HFFc6 (cell line): ENCODE measurements at regions not wholly inside any gene's neighbourhood (a gene's known extent, or its start where the extent isn't known, plus 50 kb on each side); places are given as distances from the start of the nearest gene placed in this dataset.

Experiments used
- DNase-seq: peaks from one replicate; pipeline ENCODE4 v3.0.0-alpha.2; 2018
- H3K27ac Mint-ChIP-seq: 2 replicates; pipeline ENCODE4 v1.8.0; 2020; ENCODE audit warnings: mild to moderate bottlenecking, mixed read lengths
- H3K27me3 Mint-ChIP-seq: 2 replicates; pipeline ENCODE4 v1.8.0; 2021; ENCODE audit warnings: mild to moderate bottlenecking, moderate library complexity, mixed read lengths; ENCODE audit not compliant: insufficient read depth
- H3K36me3 Mint-ChIP-seq: 2 replicates; pipeline ENCODE4 v1.8.0; 2021; ENCODE audit warnings: low read depth, mixed read lengths
- H3K4me1 Mint-ChIP-seq: 2 replicates; pipeline ENCODE4 v1.8.0; 2020; ENCODE audit warnings: low read depth, mixed read lengths
- H3K4me3 Mint-ChIP-seq: 2 replicates; pipeline ENCODE4 v1.8.0; 2020; ENCODE audit warnings: mild to moderate bottlenecking, moderate library complexity, mixed read lengths
- H3K9me3 Mint-ChIP-seq: 2 replicates; pipeline ENCODE4 v1.8.0; 2020; ENCODE audit warnings: mild to moderate bottlenecking, mixed read lengths
- CTCF ChIP-seq: fragments of 200-600 bp; sonication (generic); IDR thresholded peaks from 2 replicates; pipeline ENCODE4 v1.5.0; 2021; ENCODE audit warnings: antibody characterized with exemption, mild to moderate bottlenecking

GRCh38 chr1:38690790-38691449 is 168.7 kb downstream of the RRAGC start:
- Mint-ChIP-seq H3K4me1 (no peaks in the 10 kb centered on the region), H3K27me3 (peaks cover 2% of the 10 kb centered on the region; the same call in 1 of the 2 replicates), H3K9me3 (no peaks in the 10 kb centered on the region; the same call in 1 of the 2 replicates), H3K27ac (no peak overlapping the region), H3K4me3 (no peak overlapping the region), H3K36me3 (no peaks in the 10 kb centered on the region)
- TF ChIP-seq CTCF, result no peak
- DNase-seq, result no peak

GRCh38 chr1:38686927-38687255 is 172.7 kb downstream of the RRAGC start:
- Mint-ChIP-seq H3K4me3 (no peak overlapping the region), H3K9me3 (peaks cover 4% of the 10 kb centered on the region; the same call in 1 of the 2 replicates), H3K27ac (no peak overlapping the region), H3K36me3 (no peaks in the 10 kb centered on the region), H3K27me3 (peaks cover 2% of the 10 kb centered on the region), H3K4me1 (no peaks in the 10 kb centered on the region)
- TF ChIP-seq CTCF, result no peak
- no peak for DNase-seq

GRCh38 chr1:38686167-38686926 is 173.2 kb downstream of the RRAGC start:
- no peaks in the 10 kb centered on the region for H3K4me1 Mint-ChIP-seq
- TF ChIP-seq CTCF, result no peak
- H3K27ac Mint-ChIP-seq, result no peak overlapping the region
- H3K4me3 Mint-ChIP-seq, result no peak overlapping the region
- H3K36me3 Mint-ChIP-seq, result no peaks in the 10 kb centered on the region
- DNase-seq, result no peak
- peaks cover 2% of the 10 kb centered on the region for H3K27me3 Mint-ChIP-seq
- H3K9me3 Mint-ChIP-seq, result peaks cover 9% of the 10 kb centered on the region

GRCh38 chr1:38685388-38685787 is 174.2 kb downstream of the RRAGC start:
- H3K9me3 Mint-ChIP-seq, result peaks cover 9% of the 10 kb centered on the region

GRCh38 chr1:38680801-38681510 is 178.6 kb downstream of the RRAGC start:
- Mint-ChIP-seq H3K27me3 (no peaks in the 10 kb centered on the region; the same call in none of the 2 replicates), H3K36me3 (no peaks in the 10 kb centered on the region; the same call in 1 of the 2 replicates), H3K4me1 (no peaks in the 10 kb centered on the region), H3K4me3 (no peak overlapping the region), H3K9me3 (peaks cover 32% of the 10 kb centered on the region), H3K27ac (no peak overlapping the region)
- TF ChIP-seq CTCF, result no peak
- DNase-seq, result no peak

More at GRCh38 chr1:38685388-38685787, 174.2 kb downstream of the RRAGC start:
- no peaks in the 10 kb centered on the region for H3K36me3 Mint-ChIP-seq
- no peak for TF ChIP-seq CTCF
- H3K27ac Mint-ChIP-seq, result no peak overlapping the region
- H3K27me3 Mint-ChIP-seq, result peaks cover 2% of the 10 kb centered on the region
- H3K4me1 Mint-ChIP-seq, result no peaks in the 10 kb centered on the region
- H3K4me3 Mint-ChIP-seq, result no peak overlapping the region
- no peak for DNase-seq
